Liver (tissue), 8 donors: ENCODE measurements at regions not wholly inside any gene's neighbourhood (a gene's known extent, or its start where the extent isn't known, plus 50 kb on each side); places are given as distances from the start of the nearest gene placed in this dataset.

Experiments
- DNase-seq: peaks from one replicate; pipeline ENCODE4 v3.0.0-alpha.2; 2017; ENCODE audit warnings: low spot score
- H3K27ac ChIP-seq, 2 donors: one replicate each; pipeline ENCODE4 v1.7.0; 2013; ENCODE audit warnings: inconsistent platforms in 2 of 2, low read length in 2 of 2, control low read depth in 1 of 2, low read depth in 1 of 2, mild to moderate bottlenecking in 1 of 2
- H3K27me3 ChIP-seq, 4 donors: one replicate each; pipeline versions ENCODE4 v1.6.1 to v1.7.0; 2013; ENCODE audit warnings: low read length in 3 of 4, inconsistent platforms in 1 of 4, mild to moderate bottlenecking in 1 of 4, moderate library complexity in 1 of 4; ENCODE audit not compliant: control insufficient read depth in 4 of 4, insufficient read depth in 4 of 4
- H3K36me3 ChIP-seq, 4 donors: one replicate each; pipeline versions ENCODE4 v1.6.1 to v1.7.0; 2013; ENCODE audit warnings: low read length in 3 of 4, mild to moderate bottlenecking in 3 of 4, low read depth in 1 of 4, moderate library complexity in 1 of 4; ENCODE audit not compliant: control insufficient read depth in 4 of 4, insufficient read depth in 3 of 4
- H3K4me1 ChIP-seq, 4 donors: one replicate each; pipeline versions ENCODE4 v1.6.1 to v1.7.0; 2013; ENCODE audit warnings: low read length in 3 of 4, mild to moderate bottlenecking in 3 of 4, moderate library complexity in 1 of 4; ENCODE audit not compliant: control insufficient read depth in 4 of 4, insufficient read depth in 4 of 4
- H3K4me3 ChIP-seq, 3 donors: one replicate each; pipeline versions ENCODE4 v1.6.1 to v1.7.0; 2013; ENCODE audit warnings: low read length in 3 of 3, control low read depth in 1 of 3, low read depth in 1 of 3, mild to moderate bottlenecking in 1 of 3
- H3K9ac ChIP-seq, 2 donors: one replicate each; pipeline ENCODE4 v1.7.0; 2013; ENCODE audit warnings: low read length in 2 of 2, mild to moderate bottlenecking in 2 of 2, moderate library complexity in 2 of 2, control low read depth in 1 of 2, low read depth in 1 of 2
- H3K9me3 ChIP-seq, 4 donors: one replicate each; pipeline versions ENCODE4 v1.6.1 to v1.7.0; 2013; ENCODE audit warnings: low read length in 3 of 4; ENCODE audit not compliant: control insufficient read depth in 4 of 4
- EGR1 ChIP-seq, 2 donors: IDR thresholded peaks; 2 replicates each; pipeline ENCODE4 v1.6.1; 2016 to 2018; ENCODE audit warnings: antibody characterized with exemption in 2 of 2, low read depth in 2 of 2
- FOXA1 ChIP-seq: IDR thresholded peaks from 2 replicates; pipeline ENCODE4 v1.6.1; 2016; ENCODE audit warnings: antibody characterized with exemption
- FOXA2 ChIP-seq: IDR thresholded peaks from 2 replicates; pipeline ENCODE4 v1.6.1; 2016; ENCODE audit warnings: antibody characterized with exemption
- GABPA ChIP-seq, 2 donors: IDR thresholded peaks in 1 of 2; conservative IDR thresholded peaks in 1 of 2; 2 replicates each; pipeline ENCODE4 v1.6.1; 2016; ENCODE audit warnings: antibody characterized with exemption in 2 of 2, mild to moderate bottlenecking in 1 of 2, moderate library complexity in 1 of 2
- HNF4A ChIP-seq, 2 donors: conservative IDR thresholded peaks; 2 replicates each; pipeline ENCODE4 v1.6.1; 2016; ENCODE audit warnings: antibody characterized with exemption in 2 of 2, mild to moderate bottlenecking in 2 of 2
- HNF4G ChIP-seq: IDR thresholded peaks from 2 replicates; pipeline ENCODE4 v1.6.1; 2016; ENCODE audit warnings: antibody characterized with exemption
- JUND ChIP-seq, 2 donors: IDR thresholded peaks; 2 replicates each; pipeline ENCODE4 v1.6.1; 2016; ENCODE audit warnings: antibody characterized with exemption in 2 of 2
- NR2F2 ChIP-seq: IDR thresholded peaks from 2 replicates; pipeline ENCODE4 v1.6.1; 2016; ENCODE audit warnings: antibody characterized with exemption
- RAD21 ChIP-seq, 2 donors: IDR thresholded peaks; 2 replicates each; pipeline ENCODE4 v1.6.1; 2016; ENCODE audit warnings: antibody characterized with exemption in 2 of 2, mild to moderate bottlenecking in 2 of 2
- RXRA ChIP-seq, 2 donors: IDR thresholded peaks; 2 replicates each; pipeline ENCODE4 v1.6.1; 2017 to 2018; ENCODE audit warnings: antibody characterized with exemption in 2 of 2, mild to moderate bottlenecking in 1 of 2
- SP1 ChIP-seq: IDR thresholded peaks from 2 replicates; pipeline ENCODE4 v1.6.1; 2018; ENCODE audit warnings: antibody characterized with exemption, mild to moderate bottlenecking
- TAF1 ChIP-seq: conservative IDR thresholded peaks from 2 replicates; pipeline ENCODE4 v1.6.1; 2016; ENCODE audit warnings: antibody characterized with exemption, mild to moderate bottlenecking
- YY1 ChIP-seq: IDR thresholded peaks from 2 replicates; pipeline ENCODE4 v1.6.1; 2016; ENCODE audit warnings: antibody characterized with exemption, mild to moderate bottlenecking
- WGBS: extraction: QIAGEN DNeasy Blood & Tissue Kit; methylation state at CpG from one replicate; pipeline ENCODE4 v1.1.7; 2013; 5-methylcytosine and 5-hydroxymethylcytosine counted together
- TF ChIP-seq, protein P1 (sequence below): IDR thresholded peaks from 2 replicates; pipeline ENCODE4 v1.6.1; 2016; ENCODE audit warnings: antibody characterized with exemption
- TF ChIP-seq, protein P2 (sequence below): fragments of 150-350 bp; IDR thresholded peaks from 2 replicates; pipeline ENCODE4 v1.5.1; 2017; ENCODE audit warnings: improper control_type of control experiment, low read depth, low read length; ENCODE audit not compliant: missing input control
- TF ChIP-seq, protein P3 (sequence below): IDR thresholded peaks from 2 replicates; pipeline ENCODE4 v1.6.1; 2016; ENCODE audit warnings: antibody characterized with exemption, mild to moderate bottlenecking
- TF ChIP-seq, protein P4 (sequence below): IDR thresholded peaks from 2 replicates; pipeline ENCODE4 v1.6.1; 2016; ENCODE audit warnings: antibody characterized with exemption
- TF ChIP-seq, protein P5 (sequence below): IDR thresholded peaks from 2 replicates; pipeline ENCODE4 v1.6.1; 2016; ENCODE audit warnings: antibody characterized with exemption
- donor health status: healthy.
- donor health status: healthy.
- donor health status: healthy.
- donor health status: healthy.
- donor health status: healthy.

DNA sequence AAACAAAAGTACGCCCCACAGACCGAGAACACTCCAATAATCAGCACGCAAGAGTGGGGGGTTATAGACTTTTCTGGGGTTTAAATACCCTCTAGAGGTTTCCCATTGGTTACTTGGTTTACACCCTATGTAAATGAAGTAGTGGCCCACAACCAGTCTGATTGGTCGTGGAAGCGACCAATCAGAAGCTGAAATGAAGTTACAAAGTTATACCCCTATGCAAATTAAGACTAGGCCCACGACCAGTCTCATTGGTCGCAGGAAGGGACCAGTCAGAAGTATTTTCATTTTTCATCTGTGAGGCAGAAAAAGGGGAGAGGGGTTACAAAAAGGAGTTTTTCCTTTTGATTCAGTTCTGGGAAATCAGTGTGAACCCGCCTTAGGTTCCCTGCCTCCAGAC, 55.3 kb upstream of the YWHAQ start:
- no peak for TF ChIP-seq RAD21 (IDR thresholded peaks at IDR 0.05)
- Histone ChIP-seq H3K4me3 (no peak overlapping the region), H3K4me1 (no peaks in the 10 kb centered on the region), H3K36me3 (no peaks in the 10 kb centered on the region), H3K9me3 (no peaks in the 10 kb centered on the region), H3K27ac (no peak overlapping the region), H3K27me3 (no peaks in the 10 kb centered on the region), H3K9ac (no peak overlapping the region)
- WGBS = 95% methylated on average over 8 of the region's 8 CpGs
- DNase-seq = no peak

DNA sequence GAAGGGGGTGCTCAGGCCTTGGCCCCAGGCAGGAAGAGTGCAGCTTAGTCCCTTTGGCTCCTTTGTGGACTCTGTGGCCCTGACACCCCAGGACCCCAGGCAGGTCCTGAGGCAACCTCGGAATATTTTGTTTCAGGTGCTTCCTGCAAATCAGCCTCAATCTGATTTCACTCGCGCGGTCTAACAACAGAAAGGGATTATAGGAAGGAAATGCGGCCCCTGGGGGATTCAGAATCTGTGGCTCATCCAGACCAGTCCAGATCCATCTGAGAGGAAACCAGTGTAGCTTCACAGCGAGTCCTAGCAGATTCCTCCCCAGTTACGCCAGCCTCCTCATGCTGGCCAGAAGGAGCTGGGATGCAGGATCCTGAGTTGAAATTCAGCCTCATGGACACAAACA, 59.5 kb upstream of the YWHAQ start:
- no peak overlapping the region for H3K9ac ChIP-seq
- H3K27ac ChIP-seq = no peak overlapping the region
- no peaks in the 10 kb centered on the region for H3K36me3 ChIP-seq
- WGBS = 80% methylated on average over 7 of the region's 7 CpGs
- DNase-seq = no peak
- H3K9me3 ChIP-seq = no peaks in the 10 kb centered on the region
- H3K4me1 ChIP-seq = no peaks in the 10 kb centered on the region
- no peaks in the 10 kb centered on the region for H3K27me3 ChIP-seq
- no peak overlapping the region for H3K4me3 ChIP-seq
- TF ChIP-seq, protein P1, sequence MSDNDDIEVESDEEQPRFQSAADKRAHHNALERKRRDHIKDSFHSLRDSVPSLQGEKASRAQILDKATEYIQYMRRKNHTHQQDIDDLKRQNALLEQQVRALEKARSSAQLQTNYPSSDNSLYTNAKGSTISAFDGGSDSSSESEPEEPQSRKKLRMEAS = no peak
- TF ChIP-seq JUND (IDR thresholded peaks at IDR 0.05) (no peak), FOXA1 (no peak), HNF4A (conservative IDR thresholded peaks at IDR 0.05) (no peak), RAD21 (IDR thresholded peaks at IDR 0.05) (no peak), HNF4G (no peak), RXRA (IDR thresholded peaks at IDR 0.05) (no peak), YY1 (no peak), FOXA2 (no peak), GABPA (IDR thresholded peaks at IDR 0.05 in 1 of 2, conservative IDR thresholded peaks at IDR 0.05 in 1 of 2) (no peak), TAF1 (no peak), NR2F2 (no peak), EGR1 (IDR thresholded peaks at IDR 0.05; ENCODE audit: low read depth in 2 of 2) (no peak), SP1 (no peak)
- TF ChIP-seq, protein P2, sequence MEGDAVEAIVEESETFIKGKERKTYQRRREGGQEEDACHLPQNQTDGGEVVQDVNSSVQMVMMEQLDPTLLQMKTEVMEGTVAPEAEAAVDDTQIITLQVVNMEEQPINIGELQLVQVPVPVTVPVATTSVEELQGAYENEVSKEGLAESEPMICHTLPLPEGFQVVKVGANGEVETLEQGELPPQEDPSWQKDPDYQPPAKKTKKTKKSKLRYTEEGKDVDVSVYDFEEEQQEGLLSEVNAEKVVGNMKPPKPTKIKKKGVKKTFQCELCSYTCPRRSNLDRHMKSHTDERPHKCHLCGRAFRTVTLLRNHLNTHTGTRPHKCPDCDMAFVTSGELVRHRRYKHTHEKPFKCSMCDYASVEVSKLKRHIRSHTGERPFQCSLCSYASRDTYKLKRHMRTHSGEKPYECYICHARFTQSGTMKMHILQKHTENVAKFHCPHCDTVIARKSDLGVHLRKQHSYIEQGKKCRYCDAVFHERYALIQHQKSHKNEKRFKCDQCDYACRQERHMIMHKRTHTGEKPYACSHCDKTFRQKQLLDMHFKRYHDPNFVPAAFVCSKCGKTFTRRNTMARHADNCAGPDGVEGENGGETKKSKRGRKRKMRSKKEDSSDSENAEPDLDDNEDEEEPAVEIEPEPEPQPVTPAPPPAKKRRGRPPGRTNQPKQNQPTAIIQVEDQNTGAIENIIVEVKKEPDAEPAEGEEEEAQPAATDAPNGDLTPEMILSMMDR = no peak
- TF ChIP-seq, protein P3, sequence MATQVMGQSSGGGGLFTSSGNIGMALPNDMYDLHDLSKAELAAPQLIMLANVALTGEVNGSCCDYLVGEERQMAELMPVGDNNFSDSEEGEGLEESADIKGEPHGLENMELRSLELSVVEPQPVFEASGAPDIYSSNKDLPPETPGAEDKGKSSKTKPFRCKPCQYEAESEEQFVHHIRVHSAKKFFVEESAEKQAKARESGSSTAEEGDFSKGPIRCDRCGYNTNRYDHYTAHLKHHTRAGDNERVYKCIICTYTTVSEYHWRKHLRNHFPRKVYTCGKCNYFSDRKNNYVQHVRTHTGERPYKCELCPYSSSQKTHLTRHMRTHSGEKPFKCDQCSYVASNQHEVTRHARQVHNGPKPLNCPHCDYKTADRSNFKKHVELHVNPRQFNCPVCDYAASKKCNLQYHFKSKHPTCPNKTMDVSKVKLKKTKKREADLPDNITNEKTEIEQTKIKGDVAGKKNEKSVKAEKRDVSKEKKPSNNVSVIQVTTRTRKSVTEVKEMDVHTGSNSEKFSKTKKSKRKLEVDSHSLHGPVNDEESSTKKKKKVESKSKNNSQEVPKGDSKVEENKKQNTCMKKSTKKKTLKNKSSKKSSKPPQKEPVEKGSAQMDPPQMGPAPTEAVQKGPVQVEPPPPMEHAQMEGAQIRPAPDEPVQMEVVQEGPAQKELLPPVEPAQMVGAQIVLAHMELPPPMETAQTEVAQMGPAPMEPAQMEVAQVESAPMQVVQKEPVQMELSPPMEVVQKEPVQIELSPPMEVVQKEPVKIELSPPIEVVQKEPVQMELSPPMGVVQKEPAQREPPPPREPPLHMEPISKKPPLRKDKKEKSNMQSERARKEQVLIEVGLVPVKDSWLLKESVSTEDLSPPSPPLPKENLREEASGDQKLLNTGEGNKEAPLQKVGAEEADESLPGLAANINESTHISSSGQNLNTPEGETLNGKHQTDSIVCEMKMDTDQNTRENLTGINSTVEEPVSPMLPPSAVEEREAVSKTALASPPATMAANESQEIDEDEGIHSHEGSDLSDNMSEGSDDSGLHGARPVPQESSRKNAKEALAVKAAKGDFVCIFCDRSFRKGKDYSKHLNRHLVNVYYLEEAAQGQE = no peak
- TF ChIP-seq, protein P4, sequence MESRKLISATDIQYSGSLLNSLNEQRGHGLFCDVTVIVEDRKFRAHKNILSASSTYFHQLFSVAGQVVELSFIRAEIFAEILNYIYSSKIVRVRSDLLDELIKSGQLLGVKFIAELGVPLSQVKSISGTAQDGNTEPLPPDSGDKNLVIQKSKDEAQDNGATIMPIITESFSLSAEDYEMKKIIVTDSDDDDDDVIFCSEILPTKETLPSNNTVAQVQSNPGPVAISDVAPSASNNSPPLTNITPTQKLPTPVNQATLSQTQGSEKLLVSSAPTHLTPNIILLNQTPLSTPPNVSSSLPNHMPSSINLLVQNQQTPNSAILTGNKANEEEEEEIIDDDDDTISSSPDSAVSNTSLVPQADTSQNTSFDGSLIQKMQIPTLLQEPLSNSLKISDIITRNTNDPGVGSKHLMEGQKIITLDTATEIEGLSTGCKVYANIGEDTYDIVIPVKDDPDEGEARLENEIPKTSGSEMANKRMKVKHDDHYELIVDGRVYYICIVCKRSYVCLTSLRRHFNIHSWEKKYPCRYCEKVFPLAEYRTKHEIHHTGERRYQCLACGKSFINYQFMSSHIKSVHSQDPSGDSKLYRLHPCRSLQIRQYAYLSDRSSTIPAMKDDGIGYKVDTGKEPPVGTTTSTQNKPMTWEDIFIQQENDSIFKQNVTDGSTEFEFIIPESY = no peak
- TF ChIP-seq, protein P5, sequence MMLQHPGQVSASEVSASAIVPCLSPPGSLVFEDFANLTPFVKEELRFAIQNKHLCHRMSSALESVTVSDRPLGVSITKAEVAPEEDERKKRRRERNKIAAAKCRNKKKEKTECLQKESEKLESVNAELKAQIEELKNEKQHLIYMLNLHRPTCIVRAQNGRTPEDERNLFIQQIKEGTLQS = no peak
